ENCODE measurements at regions not wholly inside any gene's neighbourhood (a gene's known extent, or its start where the extent isn't known, plus 50 kb on each side); places are given as distances from the start of the nearest gene placed in this dataset.
"Not testable (repeated sequence)": the region's sequence is repeated elsewhere in the genome, so short reads cannot be mapped to it uniquely, and the experiment has no call there.

- peak; percentile 27 for DNase-seq
Observed at GRCh38 chr5:87150630-87151029, 117.1 kb upstream of the RASA1 start.

GRCh38 chr5:87151547-87151946 lies 116.1 kb upstream of the RASA1 start:
- peak; percentile 95 for DNase-seq

GRCh38 chr5:87152886-87153285 lies 114.8 kb upstream of the RASA1 start:
- DNase-seq = no peak

GRCh38 chr5:87154191-87154590 lies 113.5 kb upstream of the RASA1 start:
- DNase-seq = no peak

- DNase-seq = no peak
Observed at GRCh38 chr5:87155106-87155505, 112.6 kb upstream of the RASA1 start.

GRCh38 chr5:87156631-87157030 lies 111.1 kb upstream of the RASA1 start:
- DNase-seq = no peak

GRCh38 chr5:87164409-87164808 lies 103.3 kb upstream of the RASA1 start:
- peak; percentile 31 for DNase-seq

GRCh38 chr5:87169300-87169991 lies 98.2 kb upstream of the RASA1 start:
- DNase-seq = no peak

GRCh38 chr5:87170799-87171198 lies 96.9 kb upstream of the RASA1 start:
- DNase-seq = no peak

- DNase-seq = peak; percentile 10
Observed at GRCh38 chr5:87182649-87183048, 85.0 kb upstream of the RASA1 start.

GRCh38 chr5:87183896-87184295 lies 83.8 kb upstream of the RASA1 start:
- no peak for DNase-seq

GRCh38 chr5:87184605-87185004 lies 83.1 kb upstream of the RASA1 start:
- no peak for DNase-seq

GRCh38 chr5:87185838-87186237 lies 81.8 kb upstream of the RASA1 start:
- no peak for DNase-seq

GRCh38 chr5:87188391-87188790 lies 79.3 kb upstream of the RASA1 start:
- DNase-seq = no peak

GRCh38 chr5:87190041-87190440 lies 77.6 kb upstream of the RASA1 start:
- no peak for DNase-seq

- DNase-seq = no peak
Observed at GRCh38 chr5:87190687-87191086, 77.0 kb upstream of the RASA1 start.

- no peak for DNase-seq
Observed at GRCh38 chr5:87191645-87192044, 76.0 kb upstream of the RASA1 start.

GRCh38 chr5:87195104-87195591 lies 72.5 kb upstream of the RASA1 start:
- peak; percentile 81 for DNase-seq

GRCh38 chr5:87195616-87196015 lies 72.1 kb upstream of the RASA1 start:
- no peak for DNase-seq

- no peak for DNase-seq
Observed at GRCh38 chr5:87198010-87198409, 69.7 kb upstream of the RASA1 start.

- not testable (repeated sequence) for DNase-seq
Observed at GRCh38 chr5:87199246-87199645, 68.4 kb upstream of the RASA1 start.

GRCh38 chr5:87199704-87200103 lies 68.0 kb upstream of the RASA1 start:
- DNase-seq = not testable (repeated sequence)

- peak; percentile 46 for DNase-seq
Observed at GRCh38 chr5:87210076-87210475, 57.6 kb upstream of the RASA1 start.

- DNase-seq = no peak
Observed at GRCh38 chr5:87210743-87211142, 56.9 kb upstream of the RASA1 start.

GRCh38 chr5:87211676-87212075 lies 56.0 kb upstream of the RASA1 start:
- no peak for DNase-seq
